T47D (cell line): ENCODE measurements at regions not wholly inside any gene's neighbourhood (a gene's known extent, or its start where the extent isn't known, plus 50 kb on each side); places are given as distances from the start of the nearest gene placed in this dataset.

Experiments
- DNase-seq, 2 experiments: peaks; one replicate each; pipeline versions ENCODE4 v3.0.0 to v3.0.0-alpha.2; 2011 to 2012; ENCODE audit warnings: low read depth in 1 of 2, low spot score in 1 of 2
- JUND ChIP-seq: IDR thresholded peaks from 2 replicates; pipeline ENCODE4 v1.6.1; 2012; ENCODE audit warnings: low read depth
- in situ Hi-C: cut with HindIII; loops from 2 replicates; pipeline ENCODE4 v1.10.0; 2016; ENCODE audit warnings: low sequenced_read_pairs, low pct_unique_long_range_greater_than_20kb

GRCh38 chr6:81694855-81695254 is 57.6 kb downstream of the TENT5A start:
- DNase-seq = no peak
- in situ Hi-C loops = no loop called here
- TF ChIP-seq JUND = no peak

- TF ChIP-seq JUND = no peak
- in situ Hi-C loops = no loop called here
- no peak for DNase-seq
These were observed 58.3 kb downstream of the TENT5A start for GRCh38 chr6:81694207-81694606.

GRCh38 chr6:81693266-81693665 is 59.2 kb downstream of the TENT5A start:
- TF ChIP-seq JUND = no peak
- in situ Hi-C loops = no loop called here
- no peak for DNase-seq

GRCh38 chr6:81690073-81690472 is 62.4 kb downstream of the TENT5A start:
- in situ Hi-C loops = no loop called here
- TF ChIP-seq JUND = no peak
- DNase-seq = no peak

- no peak for DNase-seq
- TF ChIP-seq JUND = no peak
- in situ Hi-C loops = no loop called here
These were observed 62.9 kb downstream of the TENT5A start for GRCh38 chr6:81689580-81689979.

GRCh38 chr6:81683912-81684311 is 68.6 kb downstream of the TENT5A start:
- no peak for TF ChIP-seq JUND
- in situ Hi-C loops = no loop called here
- DNase-seq = no peak

GRCh38 chr6:81682858-81683620 is 69.4 kb downstream of the TENT5A start:
- TF ChIP-seq JUND = no peak
- in situ Hi-C loops = no loop called here
- DNase-seq = no peak

- TF ChIP-seq JUND = no peak
- in situ Hi-C loops = no loop called here
- peak; percentile 1 to 12 for DNase-seq
These were observed 70.2 kb downstream of the TENT5A start for GRCh38 chr6:81682235-81682795.

- in situ Hi-C loops = no loop called here
- DNase-seq = no peak
- TF ChIP-seq JUND = no peak
These were observed 83.0 kb downstream of the TENT5A start for GRCh38 chr6:81669445-81669844.

GRCh38 chr6:81668615-81669047 is 83.8 kb downstream of the TENT5A start:
- in situ Hi-C loops = no loop called here
- TF ChIP-seq JUND = no peak
- DNase-seq = no peak

- TF ChIP-seq JUND = no peak
- DNase-seq = no peak
- in situ Hi-C loops = no loop called here
These were observed 86.0 kb downstream of the TENT5A start for GRCh38 chr6:81666481-81666880.

- no peak for DNase-seq
- in situ Hi-C loops = no loop called here
- no peak for TF ChIP-seq JUND
These were observed 96.2 kb downstream of the TENT5A start for GRCh38 chr6:81656231-81656630.

GRCh38 chr6:81655696-81656095 is 96.8 kb downstream of the TENT5A start:
- no peak for TF ChIP-seq JUND
- DNase-seq = no peak
- in situ Hi-C loops = no loop called here

GRCh38 chr6:81648502-81648901 is 104.0 kb downstream of the TENT5A start:
- in situ Hi-C loops = no loop called here
- no peak for TF ChIP-seq JUND
- no peak for DNase-seq
